Panc1 (cell line): ENCODE measurements at regions not wholly inside any gene's neighbourhood (a gene's known extent, or its start where the extent isn't known, plus 50 kb on each side); places are given as distances from the start of the nearest gene placed in this dataset.

Experiments
- ATAC-seq: fragments of 200-7000 bp; cut with Tn5 transposase; 2 replicates; pipeline ENCODE4 v1.9.1; 2020; ENCODE audit warnings: mild to moderate bottlenecking, moderate library complexity
- BruUV-seq: library from RNA; stranded (reverse); fragments of 400-500 nt; replicated peaks from 2 replicates; lab custom pipeline; 2021; lab: Mats Ljungman, UMichigan
- CTCF ChIA-PET: fragments of 300-600 bp; sonication (Branson Sonifier 250); formaldehyde crosslinking; loops from one replicate; lab custom pipeline; 2022; ENCODE audit warnings: antibody characterized with exemption; lab: Charles Lee
- POLR2A ChIA-PET: fragments of 300-600 bp; sonication (Branson Sonifier 250); formaldehyde crosslinking; loops from one replicate; lab custom pipeline; 2022; ENCODE audit warnings: antibody characterized with exemption; lab: Charles Lee
- DNase-seq: peaks from one replicate; pipeline ENCODE4 v3.0.0-alpha.2; 2010; ENCODE audit warnings: low read depth, low spot score
- H3K27ac ChIP-seq: 2 replicates; pipeline ENCODE4 v1.5.1; 2011; ENCODE audit warnings: mild to moderate bottlenecking, low read length, inconsistent platforms
- H3K27me3 ChIP-seq: fragments of 200-500 bp; sonication (Bioruptor generic); 2 replicates; pipeline ENCODE4 v1.6.0; 2014; ENCODE audit warnings: low read length, inconsistent platforms; ENCODE audit not compliant: control insufficient read depth, insufficient read depth
- H3K36me3 ChIP-seq: fragments of 200-500 bp; sonication (Bioruptor generic); 2 replicates; pipeline ENCODE4 v1.5.1; 2014; ENCODE audit warnings: inconsistent platforms, mild to moderate bottlenecking, low read length, moderate library complexity; ENCODE audit not compliant: control insufficient read depth, insufficient read depth
- H3K4me1 ChIP-seq: 2 replicates; pipeline ENCODE4 v1.5.1; 2011; ENCODE audit warnings: inconsistent platforms, mild to moderate bottlenecking, low read length, moderate library complexity; ENCODE audit not compliant: control insufficient read depth, insufficient read depth
- H3K4me3 ChIP-seq, 2 experiments: 2 replicates each; pipeline ENCODE4 v1.5.1; 2011 to 2012; ENCODE audit warnings: low read depth in 2 of 2, low read length in 2 of 2, mild to moderate bottlenecking in 2 of 2, inconsistent platforms in 1 of 2, moderate library complexity in 1 of 2
- H3K9me3 ChIP-seq: fragments of 200-500 bp; sonication (Bioruptor generic); 2 replicates; pipeline ENCODE4 v1.5.1; 2014; ENCODE audit warnings: low read depth, mild to moderate bottlenecking, inconsistent platforms, low read length, moderate library complexity; ENCODE audit not compliant: control insufficient read depth, insufficient read depth
- CTCF ChIP-seq: fragments of 450-650 bp; IDR thresholded peaks from 2 replicates; pipeline ENCODE4 v1.5.1; 2017; ENCODE audit warnings: mild to moderate bottlenecking
- POLR2AphosphoS5 ChIP-seq: IDR thresholded peaks from 2 replicates; pipeline ENCODE4 v1.6.1; 2012; ENCODE audit warnings: mild to moderate bottlenecking, low read depth, low read length, moderate library complexity
- REST ChIP-seq, 2 experiments: IDR thresholded peaks; 2 replicates each; pipeline ENCODE4 v1.6.1; 2011 to 2012; ENCODE audit warnings: low read depth in 2 of 2, control low read depth in 1 of 2, low read length in 1 of 2, mild to moderate bottlenecking in 1 of 2, moderate library complexity in 1 of 2; ENCODE audit not compliant: insufficient read depth in 1 of 2
- SIN3A ChIP-seq: IDR thresholded peaks from 2 replicates; pipeline ENCODE4 v1.6.1; 2012; ENCODE audit warnings: low read depth, mild to moderate bottlenecking, low read length, moderate library complexity, borderline replicate concordance; ENCODE audit not compliant: insufficient read depth
- TCF7L2 ChIP-seq: IDR thresholded peaks from 2 replicates; pipeline ENCODE4 v1.6.1; 2011; ENCODE audit warnings: mild to moderate bottlenecking, low read depth, low read length, inconsistent platforms
- in situ Hi-C: cut with HindIII; loops from 2 replicates; pipeline ENCODE4 v1.10.0; 2016; ENCODE audit warnings: low sequenced_read_pairs, low pct_unique_long_range_greater_than_20kb
- intact Hi-C: fragments of 100-400 bp; cut with micrococcal nuclease; formaldehyde crosslinking; loops from one replicate; pipeline ENCODE4 v1.10.0; 2022; ENCODE audit not compliant: unreplicated experiment

- in situ Hi-C loops: no loop called here
- no peaks in the 10 kb centered on the region for H3K36me3 ChIP-seq
These were observed 73.4 kb upstream of the PMEPA1 start for GRCh38 chr20:57783196-57783595.

GRCh38 chr20:57782631-57783041 lies 72.8 kb upstream of the PMEPA1 start:
- CTCF ChIA-PET: no interaction called here
- no peak for DNase-seq
- intact Hi-C loops: no loop called here
- no peak for ATAC-seq
- Histone ChIP-seq H3K27me3 (no peaks in the 10 kb centered on the region), H3K36me3 (no peaks in the 10 kb centered on the region), H3K27ac (no peak overlapping the region), H3K4me3 (no peak overlapping the region), H3K4me1 (no peaks in the 10 kb centered on the region), H3K9me3 (no peaks in the 10 kb centered on the region)
- TF ChIP-seq POLR2AphosphoS5: no peak
- TF ChIP-seq SIN3A: no peak
- no peak for TF ChIP-seq CTCF
- no peak for TF ChIP-seq TCF7L2
- no peak for TF ChIP-seq REST (IDR thresholded peaks at IDR 0.05; ENCODE audit: insufficient read depth in 1 of 2, low read depth in 2 of 2, low read length in 1 of 2)
- BruUV-seq: no TSS peak
- in situ Hi-C loops: no loop called here
- POLR2A ChIA-PET: no interaction called here

More at GRCh38 chr20:57783196-57783595, 73.4 kb upstream of the PMEPA1 start:
- DNase-seq (no peak), ATAC-seq (no peak)
- TF ChIP-seq CTCF: no peak
- no peak for TF ChIP-seq POLR2AphosphoS5
- no peak for TF ChIP-seq SIN3A
- no peak for TF ChIP-seq REST (IDR thresholded peaks at IDR 0.05; ENCODE audit: insufficient read depth in 1 of 2, low read depth in 2 of 2, low read length in 1 of 2)
- no peak for TF ChIP-seq TCF7L2
- Histone ChIP-seq H3K27me3 (no peaks in the 10 kb centered on the region), H3K9me3 (no peaks in the 10 kb centered on the region), H3K27ac (no peak overlapping the region), H3K4me1 (no peaks in the 10 kb centered on the region), H3K4me3 (no peak overlapping the region)
- ChIA-PET CTCF (no interaction called here), POLR2A (no interaction called here)
- no TSS peak for BruUV-seq
- intact Hi-C loops: no loop called here
